ENCODE measurements at regions not wholly inside any gene's neighbourhood (a gene's known extent, or its start where the extent isn't known, plus 50 kb on each side); places are given as distances from the start of the nearest gene placed in this dataset.

GRCh38 chr3:153614563-153614962 lies 452.5 kb downstream of the RAP2B start:
- BruUV-seq (replicated peaks) = no TSS peak
- H3K4me2 ChIP-seq (ENCODE audit: low read length) = no peak overlapping the region
- peaks cover 9% of the 10 kb centered on the region for H3K4me1 ChIP-seq (ENCODE audit: insufficient read depth, low read length, poor library complexity, severe bottlenecking)
- intact Hi-C loops (cut with micrococcal nuclease; ENCODE audit: unreplicated experiment) = no loop called here
- H3K27ac ChIP-seq (ENCODE audit: low read depth, low read length, poor library complexity, severe bottlenecking) = no peak overlapping the region
- no peak for DNase-seq (ENCODE audit: low spot score)
- ChIA-PET CTCF (ENCODE audit: unreplicated experiment) (no interaction called here), POLR2A (interaction anchor here (1.9 kb wide), 2 partner anchors 10 to 17 kb away, joined by 4 to 7 read pairs; no protein-coding TSS in a partner anchor)
- no peak overlapping the region for H2AFZ ChIP-seq (ENCODE audit: low read length)
- H3K36me3 ChIP-seq (ENCODE audit: insufficient read depth, low read length) = no peaks in the 10 kb centered on the region; the same call in 1 of the 2 replicates
- H3K4me3 ChIP-seq (ENCODE audit: low read depth, low read length, poor library complexity, severe bottlenecking) = no peak overlapping the region
- H3K9me2 ChIP-seq (ENCODE audit: insufficient read depth, low read length) = no peaks in the 10 kb centered on the region
- H3K79me2 ChIP-seq (ENCODE audit: insufficient read depth, low read depth, low read length) = no peaks in the 10 kb centered on the region
- no peaks in the 10 kb centered on the region for H4K20me1 ChIP-seq (ENCODE audit: insufficient read depth, low read length)
- no peaks in the 10 kb centered on the region; the same call in 1 of the 2 replicates for H3K9me3 ChIP-seq (ENCODE audit: low read length)
- TF ChIP-seq, protein P1, sequence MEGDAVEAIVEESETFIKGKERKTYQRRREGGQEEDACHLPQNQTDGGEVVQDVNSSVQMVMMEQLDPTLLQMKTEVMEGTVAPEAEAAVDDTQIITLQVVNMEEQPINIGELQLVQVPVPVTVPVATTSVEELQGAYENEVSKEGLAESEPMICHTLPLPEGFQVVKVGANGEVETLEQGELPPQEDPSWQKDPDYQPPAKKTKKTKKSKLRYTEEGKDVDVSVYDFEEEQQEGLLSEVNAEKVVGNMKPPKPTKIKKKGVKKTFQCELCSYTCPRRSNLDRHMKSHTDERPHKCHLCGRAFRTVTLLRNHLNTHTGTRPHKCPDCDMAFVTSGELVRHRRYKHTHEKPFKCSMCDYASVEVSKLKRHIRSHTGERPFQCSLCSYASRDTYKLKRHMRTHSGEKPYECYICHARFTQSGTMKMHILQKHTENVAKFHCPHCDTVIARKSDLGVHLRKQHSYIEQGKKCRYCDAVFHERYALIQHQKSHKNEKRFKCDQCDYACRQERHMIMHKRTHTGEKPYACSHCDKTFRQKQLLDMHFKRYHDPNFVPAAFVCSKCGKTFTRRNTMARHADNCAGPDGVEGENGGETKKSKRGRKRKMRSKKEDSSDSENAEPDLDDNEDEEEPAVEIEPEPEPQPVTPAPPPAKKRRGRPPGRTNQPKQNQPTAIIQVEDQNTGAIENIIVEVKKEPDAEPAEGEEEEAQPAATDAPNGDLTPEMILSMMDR (conservative IDR thresholded peaks at IDR 0.05; ENCODE audit: low read length) = no peak
- no peak for TF ChIP-seq EZH2phosphoT487 (IDR thresholded peaks at IDR 0.05; ENCODE audit: borderline replicate concordance, low read depth, low read length)

DNA sequence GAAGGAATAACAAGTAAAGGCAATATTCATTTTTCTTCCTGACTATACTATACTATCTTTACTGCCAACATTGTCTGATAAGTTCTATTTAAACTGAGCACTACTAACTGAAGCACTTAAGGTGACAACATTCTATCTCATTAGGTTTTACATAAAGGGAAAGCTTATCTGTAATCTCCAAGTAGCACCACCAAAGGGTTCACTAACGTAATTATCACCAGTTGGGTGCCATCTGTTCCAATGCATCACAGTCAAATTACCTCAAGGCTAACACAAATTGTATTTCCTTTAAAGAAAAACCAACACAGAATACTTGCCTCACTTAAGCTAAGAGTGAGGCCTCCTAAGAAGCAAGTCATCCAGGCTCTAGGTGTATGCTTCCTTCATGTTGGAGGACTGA lies 453.8 kb downstream of the RAP2B start:
- no peak overlapping the region for H3K4me3 ChIP-seq (ENCODE audit: low read depth, low read length, poor library complexity, severe bottlenecking)
- no peak overlapping the region for H3K27ac ChIP-seq (ENCODE audit: low read depth, low read length, poor library complexity, severe bottlenecking)
- H3K36me3 ChIP-seq (ENCODE audit: insufficient read depth, low read length) = peaks cover 11% of the 10 kb centered on the region
- H3K4me2 ChIP-seq (ENCODE audit: low read length) = no peak overlapping the region
- peaks cover 12% of the 10 kb centered on the region; the same call in 1 of the 2 replicates for H3K9me3 ChIP-seq (ENCODE audit: low read length)
- no peaks in the 10 kb centered on the region for H4K20me1 ChIP-seq (ENCODE audit: insufficient read depth, low read length)
- no peak for TF ChIP-seq EZH2phosphoT487 (IDR thresholded peaks at IDR 0.05; ENCODE audit: borderline replicate concordance, low read depth, low read length)
- TF ChIP-seq, protein P1 (conservative IDR thresholded peaks at IDR 0.05; ENCODE audit: low read length) = no peak
- ChIA-PET POLR2A (interaction anchor here (0.6 to 1.9 kb wide), 3 partner anchors 8 to 604 kb away, joined by 3 to 4 read pairs (median 4); no protein-coding TSS in a partner anchor), CTCF (ENCODE audit: unreplicated experiment) (no interaction called here)
- intact Hi-C loops (cut with micrococcal nuclease; ENCODE audit: unreplicated experiment) = no loop called here
- peaks cover 13% of the 10 kb centered on the region for H3K4me1 ChIP-seq (ENCODE audit: insufficient read depth, low read length, poor library complexity, severe bottlenecking)
- H3K9me2 ChIP-seq (ENCODE audit: insufficient read depth, low read length) = no peaks in the 10 kb centered on the region
- H2AFZ ChIP-seq (ENCODE audit: low read length) = no peak overlapping the region
- no TSS peak for BruUV-seq (replicated peaks)
- no peak for DNase-seq (ENCODE audit: low spot score)
- H3K79me2 ChIP-seq (ENCODE audit: insufficient read depth, low read depth, low read length) = peaks cover 8% of the 10 kb centered on the region; the same call in 1 of the 2 replicates

GRCh38 chr3:153617463-153617862 lies 455.4 kb downstream of the RAP2B start:
- intact Hi-C loops (cut with micrococcal nuclease; ENCODE audit: unreplicated experiment) = no loop called here
- Histone ChIP-seq H3K27ac (ENCODE audit: low read depth, low read length, poor library complexity, severe bottlenecking) (no peak overlapping the region), H3K79me2 (ENCODE audit: insufficient read depth, low read depth, low read length) (peaks cover 11% of the 10 kb centered on the region; the same call in 1 of the 2 replicates), H4K20me1 (ENCODE audit: insufficient read depth, low read length) (no peaks in the 10 kb centered on the region), H3K9me2 (ENCODE audit: insufficient read depth, low read length) (no peaks in the 10 kb centered on the region), H3K4me2 (ENCODE audit: low read length) (no peak overlapping the region), H3K4me3 (ENCODE audit: low read depth, low read length, poor library complexity, severe bottlenecking) (no peak overlapping the region), H3K9me3 (ENCODE audit: low read length) (peaks cover 19% of the 10 kb centered on the region; the same call in 1 of the 2 replicates), H3K36me3 (ENCODE audit: insufficient read depth, low read length) (peaks cover 18% of the 10 kb centered on the region), H3K4me1 (ENCODE audit: insufficient read depth, low read length, poor library complexity, severe bottlenecking) (peaks cover 26% of the 10 kb centered on the region), H2AFZ (ENCODE audit: low read length) (no peak overlapping the region)
- DNase-seq (ENCODE audit: low spot score) = no peak
- no TSS peak for BruUV-seq (replicated peaks)
- POLR2A ChIA-PET = interaction anchor here (0.7 to 0.9 kb wide), 4 partner anchors 11 to 329 kb away, joined by 3 read pairs; no protein-coding TSS in a partner anchor
- TF ChIP-seq, protein P1 (conservative IDR thresholded peaks at IDR 0.05; ENCODE audit: low read length) = no peak
- no peak for TF ChIP-seq EZH2phosphoT487 (IDR thresholded peaks at IDR 0.05; ENCODE audit: borderline replicate concordance, low read depth, low read length)
- CTCF ChIA-PET (ENCODE audit: unreplicated experiment) = no interaction called here
